Fibroblast of skin of scalp (primary cell): ENCODE measurements at regions not wholly inside any gene's neighbourhood (a gene's known extent, or its start where the extent isn't known, plus 50 kb on each side); places are given as distances from the start of the nearest gene placed in this dataset.

Experiments
- DNase-seq: peaks from one replicate; pipeline ENCODE4 v3.0.0-alpha.2; 2013

DNA sequence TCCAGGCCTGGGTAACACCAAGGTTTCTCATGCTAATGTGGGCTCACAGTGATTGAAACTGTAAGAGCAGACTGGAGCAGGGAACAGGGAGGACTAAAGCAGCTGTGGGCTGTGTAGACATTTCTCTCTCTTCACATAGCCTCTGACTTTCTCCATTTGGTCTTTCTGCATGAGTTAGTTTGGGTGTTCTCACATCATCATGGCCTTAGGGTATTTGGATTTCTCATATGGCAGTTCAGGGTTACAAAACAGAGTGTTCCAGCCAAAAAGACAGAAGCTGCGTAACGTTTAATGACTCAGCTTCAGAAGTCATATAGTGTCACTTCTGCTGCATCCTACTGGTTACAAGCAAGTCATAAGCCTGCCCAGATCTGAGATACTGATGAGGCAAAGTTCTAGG is 52.0 kb upstream of the OSBPL8 start:
- DNase-seq: peak; percentile 42

DNA sequence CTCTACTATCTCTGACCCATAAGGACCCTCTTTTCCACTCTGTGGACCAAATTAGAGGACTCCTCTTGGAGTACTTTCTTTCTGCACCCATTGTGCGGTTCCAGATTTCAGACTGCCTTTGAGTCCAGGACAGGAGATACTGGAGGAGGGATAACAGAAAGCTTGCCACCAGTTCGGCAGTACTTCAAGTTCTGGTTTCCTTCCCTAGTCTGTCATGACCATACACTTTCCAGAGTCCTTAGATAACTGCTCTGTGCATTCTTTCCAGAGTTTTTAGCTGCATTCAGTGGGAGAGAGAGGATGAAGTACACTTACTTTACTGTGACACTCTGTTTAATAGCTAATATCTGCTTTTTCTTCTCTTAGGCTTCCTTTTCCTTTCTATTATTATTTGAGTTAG is 54.8 kb upstream of the OSBPL8 start:
- no peak for DNase-seq

DNA sequence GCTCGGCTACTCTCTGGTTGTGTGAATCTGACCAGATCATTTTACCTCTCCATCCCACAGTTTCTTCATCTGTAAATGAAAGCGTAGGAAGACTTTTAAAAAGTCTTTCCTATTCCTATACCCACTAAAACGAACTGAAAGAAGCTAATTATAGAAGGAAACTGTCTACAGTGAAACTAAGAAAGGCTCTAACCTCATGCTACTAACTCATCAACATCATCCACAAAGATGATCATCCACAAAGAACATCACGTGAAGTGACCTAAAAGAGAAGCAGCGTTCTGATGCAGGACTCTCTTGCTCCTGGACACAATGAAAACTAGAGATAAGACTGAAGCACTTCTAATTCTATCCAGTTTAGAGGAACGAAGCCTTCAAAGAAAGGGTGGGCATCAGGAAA is 58.5 kb upstream of the OSBPL8 start:
- no peak for DNase-seq

DNA sequence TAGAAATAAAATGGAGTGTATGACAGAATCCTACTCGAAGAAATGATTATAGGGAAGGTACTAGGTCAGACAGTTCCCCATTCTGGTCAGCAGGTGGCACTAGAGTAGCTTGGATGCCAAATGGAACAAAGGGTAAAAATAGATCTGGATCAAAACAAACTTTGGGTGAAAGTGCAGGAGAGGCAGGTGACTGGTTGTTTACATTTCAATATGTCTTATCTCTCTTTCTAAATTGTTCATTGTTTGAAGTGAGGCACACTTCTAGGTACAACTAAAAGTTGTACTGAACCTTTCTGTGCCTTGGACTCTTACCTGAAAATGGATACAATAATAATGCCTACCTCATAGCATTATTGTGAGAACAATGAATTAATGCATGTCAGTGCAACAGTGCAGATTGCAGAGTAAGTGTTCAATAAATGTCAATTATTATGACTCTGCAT is 62.0 kb upstream of the OSBPL8 start:
- DNase-seq: peak; percentile 66

DNA sequence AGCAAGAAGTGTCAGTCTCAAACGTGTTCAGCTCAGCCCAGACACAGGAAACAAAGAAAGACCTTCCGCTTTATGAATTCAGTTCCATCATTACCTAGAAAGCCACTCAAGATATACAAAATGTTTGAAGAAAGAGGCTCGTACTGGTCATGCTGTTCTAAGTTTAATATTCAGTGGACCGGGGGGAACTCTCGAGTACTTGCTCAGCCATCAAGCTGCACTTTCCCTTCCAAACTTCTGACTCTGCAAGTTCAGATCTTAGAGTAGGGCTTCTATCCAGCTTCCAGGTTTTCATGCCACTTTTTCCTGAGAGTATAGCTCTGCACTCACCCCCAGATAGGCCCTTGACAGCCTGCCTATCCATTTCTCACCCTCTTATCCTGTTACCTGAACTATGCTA is 62.8 kb upstream of the OSBPL8 start:
- DNase-seq: no peak

DNA sequence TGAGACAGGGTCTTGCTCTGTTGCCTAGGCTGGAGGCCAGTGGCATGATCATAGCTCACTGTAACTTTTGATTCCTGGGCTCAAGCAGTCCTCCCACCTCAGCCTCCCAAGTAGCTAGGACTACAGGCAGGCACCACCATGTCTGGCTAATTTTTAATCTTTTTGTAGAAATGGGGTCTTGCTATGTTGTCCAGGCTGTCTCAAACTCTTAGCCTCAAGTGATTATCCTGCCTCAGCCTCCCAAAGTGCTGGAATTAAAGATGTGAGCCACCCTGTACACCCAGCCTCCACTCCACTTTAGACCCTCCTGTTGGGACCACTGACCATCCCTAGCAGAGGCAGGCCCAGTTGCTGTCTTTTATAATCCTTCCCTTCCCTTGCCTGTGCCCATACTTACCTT is 63.3 kb upstream of the OSBPL8 start:
- no peak for DNase-seq

DNA sequence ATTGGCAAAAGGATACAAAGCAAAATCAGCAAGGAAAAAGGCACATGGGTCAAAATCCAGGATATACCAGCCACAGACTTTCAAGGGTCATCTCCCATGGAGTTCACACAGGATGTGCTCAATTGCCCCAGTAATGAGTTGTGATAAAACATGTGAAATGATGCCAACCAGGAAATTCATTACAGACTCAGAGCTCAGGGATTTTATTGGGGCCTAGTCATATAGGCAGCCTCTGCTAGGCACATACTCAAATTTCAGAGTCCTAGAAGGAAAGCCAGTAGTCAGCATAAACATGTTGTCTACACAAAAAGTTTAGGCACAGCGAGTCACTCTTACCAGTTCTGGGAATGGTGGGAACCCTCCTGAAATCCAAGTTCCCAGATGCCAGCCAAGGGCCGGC is 64.4 kb upstream of the OSBPL8 start:
- DNase-seq: peak; percentile 49

DNA sequence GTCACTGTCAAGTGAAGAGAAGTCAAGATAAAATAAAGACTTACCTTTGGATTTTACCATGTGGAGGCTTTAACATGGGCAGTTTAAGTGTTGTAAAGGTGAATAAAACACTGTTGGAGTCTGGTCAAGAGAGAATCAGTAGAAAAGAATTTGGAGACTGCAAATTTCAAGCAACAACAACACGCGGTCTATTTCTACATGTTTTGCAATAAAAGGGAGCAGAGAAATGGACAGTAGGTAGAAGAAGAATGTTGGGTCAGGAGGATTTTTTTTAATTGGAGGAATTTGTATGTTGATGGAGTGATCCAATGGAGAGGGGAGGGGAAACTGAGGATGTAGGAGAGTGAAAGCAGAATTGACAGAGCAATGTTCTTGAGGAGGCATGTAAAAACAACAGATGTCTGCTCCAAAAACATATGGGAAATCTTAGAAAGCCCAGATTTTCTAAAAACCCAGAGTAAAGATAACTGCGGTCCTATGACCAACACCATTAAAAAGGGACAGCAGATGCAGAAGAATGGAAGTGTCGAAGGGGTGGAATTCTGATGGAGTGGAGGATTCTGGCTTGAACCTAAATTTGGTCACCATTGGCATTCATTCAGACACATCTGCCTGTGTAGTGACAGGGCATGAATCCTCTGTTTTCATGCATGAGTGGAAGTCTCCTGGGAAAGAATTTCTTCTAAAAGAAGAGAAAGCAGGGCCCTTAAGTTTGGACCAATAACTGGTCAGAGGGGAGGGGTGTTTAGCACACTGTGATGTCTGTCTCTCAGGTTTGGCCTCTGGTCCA is 68.0 kb upstream of the OSBPL8 start:
- peak; percentile 28 for DNase-seq

DNA sequence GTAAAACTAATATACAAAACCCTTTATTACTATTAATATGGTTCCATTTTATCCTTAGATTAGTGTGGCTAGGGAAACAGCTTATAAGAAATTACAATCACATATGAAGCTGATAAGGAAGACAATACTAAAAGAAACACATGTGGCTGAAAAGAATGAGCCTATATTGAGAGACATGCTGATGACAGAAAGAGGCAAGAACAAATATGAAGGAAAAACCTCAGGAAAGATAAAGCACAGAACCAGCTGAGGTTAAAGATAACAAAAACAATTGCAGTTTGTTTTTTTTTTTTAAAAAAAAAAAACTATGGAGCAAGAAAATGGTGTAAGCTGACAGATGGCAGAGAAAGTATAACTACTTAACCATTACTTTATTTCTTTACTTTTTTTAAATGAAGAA is 69.2 kb upstream of the OSBPL8 start:
- DNase-seq: peak; percentile 21

DNA sequence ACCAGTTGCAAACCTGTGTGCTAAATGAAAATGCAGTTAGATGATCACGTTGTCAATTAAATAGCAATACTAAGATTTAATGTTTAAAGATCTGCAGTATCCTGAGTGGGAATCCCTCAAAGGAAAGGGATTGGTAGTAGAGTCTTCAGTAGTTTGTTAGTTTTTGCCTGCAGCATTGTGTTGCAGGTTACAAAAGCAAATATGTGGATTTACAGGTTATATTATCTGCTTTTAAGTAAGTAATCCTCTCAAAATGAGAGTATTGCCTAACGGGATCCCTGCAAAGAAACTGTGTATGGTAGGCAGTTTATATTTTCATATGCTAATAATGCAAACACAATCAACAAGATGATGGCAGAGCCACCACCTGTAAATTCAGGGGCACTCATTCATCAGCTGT is 72.2 kb upstream of the OSBPL8 start:
- DNase-seq: no peak

DNA sequence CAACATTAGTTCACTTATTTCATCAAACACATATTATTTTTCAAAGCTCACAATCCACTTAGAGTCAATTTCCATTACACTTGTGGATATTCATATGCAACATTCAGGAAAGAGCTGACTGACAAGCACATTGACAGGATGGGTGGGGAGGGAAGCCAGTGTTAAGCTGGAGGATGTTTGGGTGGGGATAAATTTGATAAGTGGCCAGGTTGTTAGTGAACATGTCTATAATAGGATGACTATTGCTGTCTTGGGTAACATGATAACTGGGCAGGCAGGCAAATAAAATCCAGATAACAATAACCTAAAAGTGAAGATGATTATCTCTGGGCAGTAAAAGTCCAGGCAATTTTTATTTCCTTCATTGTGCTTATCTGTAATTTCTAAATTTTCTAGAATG is 73.8 kb upstream of the OSBPL8 start:
- no peak for DNase-seq

DNA sequence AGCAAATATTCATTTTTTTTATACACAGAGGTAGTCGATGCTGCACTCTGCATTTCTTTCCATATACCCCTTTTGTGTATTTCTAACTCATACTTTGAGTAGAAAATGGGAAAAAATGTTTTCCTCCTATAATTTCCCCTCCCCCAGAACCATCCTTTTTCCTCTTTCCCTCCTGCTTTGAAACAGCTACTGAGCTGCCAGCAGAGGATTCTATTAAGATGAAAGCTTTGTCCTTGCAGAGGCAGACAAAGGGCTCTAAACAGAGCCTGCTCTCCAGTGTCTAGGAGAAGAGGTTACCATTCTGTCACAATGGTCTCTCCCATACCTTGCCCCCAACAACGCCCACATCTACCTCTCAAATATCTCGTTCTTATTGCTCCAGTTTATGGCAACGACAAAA is 74.6 kb upstream of the OSBPL8 start:
- DNase-seq: no peak

DNA sequence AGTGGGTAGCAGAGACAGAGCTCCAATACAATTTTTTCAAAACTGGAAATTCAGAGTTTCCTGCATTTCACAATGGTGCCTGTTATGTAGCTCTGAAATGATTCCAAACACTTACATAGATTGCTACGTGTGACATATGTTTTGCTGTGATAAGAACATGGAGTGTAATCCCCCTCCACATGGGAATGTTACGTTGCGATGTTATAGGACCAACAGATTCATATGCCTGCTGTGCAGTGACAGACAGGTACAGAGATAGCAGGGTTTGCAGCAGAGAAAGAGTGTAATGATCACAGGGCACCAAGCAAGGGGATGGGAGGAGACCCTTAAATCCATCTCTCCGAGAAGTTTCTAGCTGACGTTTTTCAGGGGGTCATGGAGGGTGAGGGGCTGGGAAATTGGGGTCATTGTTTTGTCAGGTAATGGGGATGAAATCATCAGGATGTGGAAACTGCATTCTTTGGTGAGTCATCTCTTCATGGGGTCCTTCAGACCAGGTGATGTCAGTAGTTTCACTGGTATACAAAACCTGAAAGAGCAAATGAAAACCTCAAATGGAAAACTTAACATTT is 76.6 kb upstream of the OSBPL8 start:
- DNase-seq: no peak

DNA sequence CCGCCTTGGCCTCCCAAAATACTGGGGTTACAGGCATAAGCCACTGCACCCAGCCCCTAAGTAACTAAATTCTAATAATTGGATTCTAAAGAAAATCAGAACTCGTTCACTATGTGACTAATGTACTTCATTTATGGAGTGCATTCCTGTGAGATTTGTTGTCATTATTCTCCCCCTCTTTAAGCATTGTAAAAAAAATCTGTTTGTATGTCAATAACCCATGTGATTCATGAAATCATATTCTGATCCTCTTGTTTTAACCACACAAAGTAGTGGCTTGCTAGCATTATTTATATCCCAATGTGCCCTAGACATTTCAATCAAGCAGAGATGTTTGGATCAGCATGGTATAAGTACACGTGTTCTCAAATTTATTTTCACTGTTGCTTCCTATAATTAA is 78.2 kb upstream of the OSBPL8 start:
- peak; percentile 48 for DNase-seq

DNA sequence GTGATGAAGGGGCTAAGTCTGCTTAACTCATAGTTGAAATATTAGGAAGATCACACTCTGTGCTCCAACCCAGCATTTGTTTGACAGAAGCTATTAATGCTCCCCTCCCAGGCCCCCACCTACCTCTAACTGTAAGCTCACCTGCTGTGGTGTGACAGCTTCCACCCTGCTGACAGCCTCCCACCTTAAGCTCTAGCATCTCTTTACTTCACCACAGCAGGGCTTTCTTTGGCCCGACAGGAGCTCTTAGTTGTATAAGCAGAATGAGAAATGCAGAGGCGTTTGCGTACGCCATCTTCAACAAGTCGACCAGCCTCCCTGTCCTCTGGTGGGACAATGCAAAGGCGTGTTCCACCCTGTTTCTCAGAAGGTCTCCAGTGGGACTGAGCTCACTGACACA is 80.1 kb upstream of the OSBPL8 start:
- DNase-seq: no peak

DNA sequence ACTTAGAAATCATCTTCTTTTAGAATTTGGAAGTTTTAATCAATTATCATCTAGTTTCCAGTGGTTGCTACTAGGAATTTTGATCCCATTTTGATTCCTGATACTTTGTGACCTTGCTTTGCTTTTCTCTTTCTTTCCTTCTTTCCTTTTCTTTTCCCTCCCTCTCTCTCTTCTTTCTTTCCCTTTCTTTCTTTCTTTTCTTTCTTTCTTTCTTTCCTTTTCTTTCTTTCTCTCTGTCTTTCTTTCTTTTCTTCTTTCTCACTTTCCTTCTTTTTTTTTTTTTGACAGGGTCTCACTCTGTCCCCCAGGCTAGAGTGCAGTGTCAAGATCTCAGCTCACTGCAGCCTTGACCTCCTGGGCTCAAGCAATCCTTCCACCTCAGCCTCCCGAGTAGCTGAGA is 81.5 kb upstream of the OSBPL8 start:
- DNase-seq: no peak

DNA sequence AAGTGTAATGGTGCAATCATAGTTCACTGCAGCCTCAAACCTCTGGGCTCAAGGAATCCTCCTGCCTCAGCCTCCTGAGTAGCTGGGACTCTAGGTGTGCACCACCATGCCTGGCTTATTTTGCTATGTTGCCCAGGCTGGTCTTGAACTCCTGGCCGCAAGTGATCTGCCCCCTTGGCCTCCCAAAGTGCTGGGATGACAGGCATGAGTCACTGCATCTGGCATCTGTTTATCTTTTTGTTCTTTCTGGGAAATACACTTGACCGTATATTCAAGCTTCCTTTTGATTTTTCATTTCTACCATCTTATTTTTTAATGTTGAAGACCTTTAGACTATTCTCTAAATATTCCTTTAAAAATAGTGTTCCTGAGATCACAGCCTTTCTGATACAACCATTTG is 82.4 kb upstream of the OSBPL8 start:
- no peak for DNase-seq

DNA sequence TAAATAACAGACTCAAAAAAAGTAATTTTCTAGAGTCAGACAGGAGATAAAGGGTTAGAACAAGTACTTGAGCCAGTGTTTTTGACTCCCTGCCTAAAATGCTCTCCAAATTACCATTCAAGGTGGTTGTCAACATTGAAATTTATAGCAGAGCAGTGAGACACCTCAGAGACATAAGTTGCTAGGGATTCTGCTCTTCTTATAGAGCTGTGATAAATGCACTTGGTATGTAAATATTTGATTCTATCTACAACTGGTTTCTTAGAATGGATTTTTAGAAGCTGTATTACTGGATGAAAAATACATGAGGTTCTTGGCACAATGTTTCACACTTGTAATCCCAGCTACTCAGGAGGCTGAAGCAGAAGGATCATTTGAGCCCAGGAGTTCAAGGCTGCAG is 83.9 kb upstream of the OSBPL8 start:
- peak; percentile 20 for DNase-seq

DNA sequence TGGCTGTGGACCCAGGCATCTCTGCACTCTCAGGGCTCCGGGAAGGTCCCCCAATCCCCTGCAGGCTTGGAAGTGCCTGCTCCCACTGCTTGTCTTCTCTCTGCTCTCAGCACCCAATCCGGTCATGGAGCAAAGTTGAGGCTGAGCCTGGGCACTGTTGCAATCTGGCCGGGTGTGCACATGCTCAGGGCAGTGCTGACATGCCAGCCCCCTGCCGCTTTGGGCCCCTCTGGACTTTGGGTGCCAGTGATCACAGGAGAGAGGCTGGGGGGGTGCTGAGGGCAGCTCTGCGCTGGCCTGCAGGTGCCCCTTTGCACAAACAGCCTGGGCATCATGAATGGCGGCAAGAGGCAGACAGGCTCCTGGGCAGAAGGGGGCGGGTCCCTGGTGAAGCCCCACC is 85.4 kb upstream of the OSBPL8 start:
- DNase-seq: no peak

DNA sequence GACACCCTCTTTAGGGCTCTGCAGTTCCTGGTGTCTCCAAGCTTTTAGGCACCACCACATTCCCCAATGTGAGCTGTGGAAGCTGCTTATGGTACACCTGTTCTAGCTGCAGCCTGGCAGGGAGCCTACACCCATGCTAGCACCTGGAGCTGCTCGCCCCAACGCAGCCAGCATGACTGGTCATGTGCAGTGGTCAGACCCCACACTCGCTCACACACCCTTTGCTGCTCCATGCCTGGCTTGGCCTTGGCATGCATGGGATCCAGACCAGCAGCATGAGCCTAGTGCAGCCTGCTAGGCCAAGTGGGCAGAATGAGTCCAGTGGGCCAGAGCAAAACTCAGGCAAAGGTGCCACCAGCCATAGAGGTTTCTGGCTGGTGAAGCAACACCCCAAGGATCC is 86.4 kb upstream of the OSBPL8 start:
- DNase-seq: no peak

DNA sequence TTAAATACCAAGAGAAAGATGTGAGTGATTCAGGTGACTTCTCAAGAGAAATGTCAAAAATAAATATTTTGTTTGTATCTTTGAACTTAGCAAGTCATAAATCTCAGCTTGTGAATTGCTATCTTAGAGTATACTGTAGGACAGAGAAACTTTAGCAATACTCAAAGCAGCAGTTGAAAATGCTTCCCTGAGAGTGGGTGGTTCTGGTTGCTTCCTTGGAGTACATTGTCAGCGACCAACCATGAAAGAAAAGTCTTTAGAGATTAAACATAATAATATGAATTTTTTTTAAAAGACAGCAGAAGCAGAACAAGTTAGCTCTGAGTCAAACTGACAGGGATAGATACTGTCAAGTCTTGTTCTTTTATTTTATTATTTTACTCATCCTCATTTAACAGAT is 86.8 kb upstream of the OSBPL8 start:
- no peak for DNase-seq

DNA sequence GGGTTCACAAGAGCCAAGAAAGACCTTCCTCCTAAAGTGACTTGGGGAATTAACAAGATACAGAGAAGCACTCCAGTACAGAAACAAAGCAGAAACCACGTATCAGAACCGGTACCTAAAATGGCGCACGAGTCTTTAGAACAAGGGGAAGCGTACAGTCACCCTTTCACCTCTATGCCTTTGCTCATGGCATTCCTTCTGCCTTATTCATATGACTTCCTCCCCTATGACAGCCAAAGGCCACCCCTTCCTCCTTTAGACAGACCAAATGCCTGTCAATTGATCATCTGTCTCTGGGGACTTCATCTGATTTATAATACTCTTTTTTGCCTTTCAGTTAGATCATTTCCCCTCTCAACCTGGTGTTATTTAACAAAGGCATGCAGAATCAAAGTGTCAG is 89.5 kb upstream of the OSBPL8 start:
- DNase-seq: no peak

DNA sequence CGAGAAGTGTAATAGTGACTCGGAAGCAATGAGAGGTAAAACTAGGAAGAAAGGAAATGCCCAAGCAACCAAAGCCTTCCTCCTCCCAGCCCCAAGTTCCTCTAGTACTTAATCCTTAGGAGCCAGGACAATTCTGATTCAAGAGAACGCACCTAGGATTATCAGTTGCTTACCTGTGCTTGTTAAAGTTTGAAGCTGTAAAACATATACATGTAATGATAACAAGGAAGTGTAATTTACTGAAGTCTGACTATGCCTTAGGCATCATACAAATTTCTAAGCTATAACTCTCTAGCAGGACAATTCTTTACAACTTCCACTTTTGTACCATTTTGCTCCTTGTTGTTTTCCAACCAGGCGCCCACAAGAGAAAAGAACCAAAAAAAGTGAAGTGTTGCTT is 92.8 kb upstream of the OSBPL8 start:
- no peak for DNase-seq

DNA sequence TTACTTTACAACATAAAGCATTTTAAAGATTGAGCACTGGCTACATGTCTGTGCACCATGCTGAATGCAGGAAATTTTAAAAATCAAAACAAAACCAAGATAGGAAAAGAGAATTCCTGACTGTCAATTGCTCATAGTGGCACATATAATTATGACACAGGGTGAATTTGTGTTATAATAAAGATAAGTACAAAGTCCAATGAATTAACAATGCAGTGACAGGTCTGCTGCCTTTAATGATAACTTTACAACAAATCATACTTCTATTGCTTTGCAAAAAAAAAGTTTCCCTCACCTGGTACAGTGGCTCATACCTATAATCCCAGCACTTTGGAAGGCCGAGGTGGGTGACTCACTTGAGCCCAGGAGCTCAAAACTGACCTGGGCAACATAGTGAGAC is 93.8 kb upstream of the OSBPL8 start:
- no peak for DNase-seq

DNA sequence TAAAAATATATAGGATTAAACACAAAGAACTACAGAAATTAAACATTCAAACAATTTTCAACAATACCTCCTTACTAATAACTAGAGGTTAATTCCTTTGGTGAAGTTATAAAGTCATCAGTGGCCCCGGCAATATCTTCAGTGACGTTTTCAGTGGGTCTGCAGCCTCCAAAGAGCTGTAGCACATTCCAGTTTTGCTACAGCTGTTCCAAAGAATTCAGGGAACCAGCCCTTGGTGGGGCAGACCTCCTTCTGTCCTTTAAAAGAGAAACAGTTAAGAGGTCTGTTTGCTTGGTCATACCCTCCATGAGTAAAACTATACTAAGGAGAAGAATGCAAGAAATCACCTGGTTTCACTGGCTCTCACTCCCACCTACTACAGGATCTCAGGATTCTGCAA is 99.2 kb upstream of the ZDHHC17 start:
- no peak for DNase-seq
